AG09319 (cell line): ENCODE measurements at regions not wholly inside any gene's neighbourhood (a gene's known extent, or its start where the extent isn't known, plus 50 kb on each side); places are given as distances from the start of the nearest gene placed in this dataset.
"Not testable (repeated sequence)": the region's sequence is repeated elsewhere in the genome, so short reads cannot be mapped to it uniquely, and the experiment has no call there.

Source experiments
- DNase-seq: peaks from one replicate; pipeline ENCODE4 v3.0.0-alpha.2; 2010; ENCODE audit warnings: low read depth; ENCODE audit errors: extremely low read depth
- CTCF ChIP-seq: IDR thresholded peaks from 2 replicates; pipeline ENCODE4 v1.5.1; 2011; ENCODE audit warnings: low read depth, mild to moderate bottlenecking, inconsistent platforms, low read length, moderate library complexity

- DNase-seq, result not testable (repeated sequence)
Observed at GRCh38 chr1:91207691-91208090, 185.9 kb upstream of the ZNF644 start.

- DNase-seq, result not testable (repeated sequence)
Observed at GRCh38 chr1:91204150-91204549, 182.3 kb upstream of the ZNF644 start.

GRCh38 chr1:91201694-91202093 lies 179.9 kb upstream of the ZNF644 start:
- TF ChIP-seq CTCF, result no peak

GRCh38 chr1:91201176-91201575 lies 179.3 kb upstream of the ZNF644 start:
- no peak for DNase-seq
- no peak for TF ChIP-seq CTCF

More at GRCh38 chr1:91201694-91202093, 179.9 kb upstream of the ZNF644 start:
- DNase-seq, result no peak

- no peak for TF ChIP-seq CTCF
- no peak for DNase-seq
Observed at GRCh38 chr1:91200675-91201074, 178.8 kb upstream of the ZNF644 start.

- TF ChIP-seq CTCF, result no peak
- no peak for DNase-seq
Observed at GRCh38 chr1:91199988-91200387, 178.2 kb upstream of the ZNF644 start.

GRCh38 chr1:91190996-91191395 lies 169.2 kb upstream of the ZNF644 start:
- DNase-seq, result no peak
- TF ChIP-seq CTCF, result no peak

GRCh38 chr1:91189096-91189495 lies 167.3 kb upstream of the ZNF644 start:
- DNase-seq, result no peak
- TF ChIP-seq CTCF, result no peak

- DNase-seq, result not testable (repeated sequence)
Observed at GRCh38 chr1:91182807-91183206, 161.0 kb upstream of the ZNF644 start.
